Loucy (cell line): ENCODE measurements at regions not wholly inside any gene's neighbourhood (a gene's known extent, or its start where the extent isn't known, plus 50 kb on each side); places are given as distances from the start of the nearest gene placed in this dataset.

Source experiments
- EZH2phosphoT487 ChIP-seq: fragments of 200-600 bp; IDR thresholded peaks from 2 replicates; pipeline ENCODE4 v1.6.1; 2018; ENCODE audit warnings: antibody characterized with exemption, mild to moderate bottlenecking, moderate library complexity, borderline replicate concordance
- TF ChIP-seq, protein P1 (sequence below): fragments of 200-600 bp; sonication (generic); conservative IDR thresholded peaks from 2 replicates; pipeline ENCODE4 v1.5.1; 2014; ENCODE audit warnings: mild to moderate bottlenecking, antibody characterized with exemption, low read length

DNA sequence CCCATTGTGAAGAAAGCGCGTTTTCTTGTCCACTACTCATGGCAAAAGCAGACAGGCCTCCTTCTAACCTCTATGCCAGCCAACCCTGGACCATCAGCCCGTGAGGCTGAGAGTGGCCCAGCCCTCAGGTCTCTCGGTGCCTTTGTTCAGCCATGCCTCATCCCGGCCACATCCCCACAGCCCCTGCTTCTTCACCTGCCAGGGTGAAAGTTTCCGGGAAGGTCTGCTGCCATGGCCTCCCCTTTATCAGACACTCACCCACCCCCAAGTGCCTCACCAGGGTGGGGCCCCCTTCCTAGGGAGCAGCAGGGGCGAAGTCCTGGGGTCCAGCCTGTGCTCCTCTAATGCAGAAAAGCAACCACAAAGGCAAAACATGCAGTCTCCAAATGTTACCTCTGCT lies 478.4 kb upstream of the SALL3 start:
- TF ChIP-seq, protein P1, sequence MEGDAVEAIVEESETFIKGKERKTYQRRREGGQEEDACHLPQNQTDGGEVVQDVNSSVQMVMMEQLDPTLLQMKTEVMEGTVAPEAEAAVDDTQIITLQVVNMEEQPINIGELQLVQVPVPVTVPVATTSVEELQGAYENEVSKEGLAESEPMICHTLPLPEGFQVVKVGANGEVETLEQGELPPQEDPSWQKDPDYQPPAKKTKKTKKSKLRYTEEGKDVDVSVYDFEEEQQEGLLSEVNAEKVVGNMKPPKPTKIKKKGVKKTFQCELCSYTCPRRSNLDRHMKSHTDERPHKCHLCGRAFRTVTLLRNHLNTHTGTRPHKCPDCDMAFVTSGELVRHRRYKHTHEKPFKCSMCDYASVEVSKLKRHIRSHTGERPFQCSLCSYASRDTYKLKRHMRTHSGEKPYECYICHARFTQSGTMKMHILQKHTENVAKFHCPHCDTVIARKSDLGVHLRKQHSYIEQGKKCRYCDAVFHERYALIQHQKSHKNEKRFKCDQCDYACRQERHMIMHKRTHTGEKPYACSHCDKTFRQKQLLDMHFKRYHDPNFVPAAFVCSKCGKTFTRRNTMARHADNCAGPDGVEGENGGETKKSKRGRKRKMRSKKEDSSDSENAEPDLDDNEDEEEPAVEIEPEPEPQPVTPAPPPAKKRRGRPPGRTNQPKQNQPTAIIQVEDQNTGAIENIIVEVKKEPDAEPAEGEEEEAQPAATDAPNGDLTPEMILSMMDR: no peak
- no peak for TF ChIP-seq EZH2phosphoT487
